K562 (cell line): ENCODE measurements at regions not wholly inside any gene's neighbourhood (a gene's known extent, or its start where the extent isn't known, plus 50 kb on each side); places are given as distances from the start of the nearest gene placed in this dataset.

Experiments used
- ATAC-seq: fragments of 200-7000 bp; cut with Tn5 transposase; 3 replicates; pipeline ENCODE4 v1.9.1; 2020; ENCODE audit warnings: moderate library complexity
- BruUV-seq: library from RNA; stranded (reverse); fragments of 400-500 nt; replicated peaks from 2 replicates; lab custom pipeline; 2021; lab: Mats Ljungman, UMichigan
- CTCF ChIA-PET: fragments of 300-600 bp; formaldehyde crosslinking; extraction: SDS; loops from one replicate; lab custom pipeline; 2021; ENCODE audit warnings: low intra/inter-chr PET ratio; lab: Yijun Ruan, JAX
- POLR2A ChIA-PET: fragments of 300-600, 350-650 bp; sonication (Branson Sonifier 250); formaldehyde crosslinking; extraction: SDS; loops from one replicate; lab custom pipeline; 2021; ENCODE audit warnings: antibody characterized with exemption, inconsistent platforms; lab: Yijun Ruan, JAX
- DNase-seq, 4 experiments: peaks; one replicate each; pipeline versions ENCODE4 v3.0.0 to v3.0.0-alpha.2; 2011 to 2018; ENCODE audit warnings: low spot score in 3 of 4, mixed read lengths in 3 of 4; ENCODE audit errors: extremely low read depth in 1 of 4
- FAIRE-seq: peaks from 2 replicates; lab custom pipeline; 2011; peaks lifted over from hg19 to GRCh38; lab: Jason Lieb, UNC
- H2AFZ ChIP-seq: 2 replicates; pipeline ENCODE4 v1.6.0; 2011; ENCODE audit warnings: low read depth, low read length, control low read depth, inconsistent platforms
- H3K27ac ChIP-seq: fragments of 200-600 bp; 3 replicates; pipeline ENCODE4 v1.8.0; 2011; ENCODE audit warnings: low read depth, mild to moderate bottlenecking, control low read depth, inconsistent platforms, low read length, moderate library complexity, mixed read lengths; ENCODE audit errors: extremely low read depth
- H3K27me3 ChIP-seq, 2 experiments: fragments of 300-600 bp in 1 of 2; 2 replicates in 1 of 2; 3 replicates in 1 of 2; pipeline versions ENCODE4 v1.6.0 to v1.8.0; 2011; ENCODE audit warnings: inconsistent platforms in 2 of 2, low read length in 2 of 2, mild to moderate bottlenecking in 1 of 2, mixed read lengths in 1 of 2, moderate library complexity in 1 of 2; ENCODE audit not compliant: control insufficient read depth in 2 of 2, insufficient read depth in 2 of 2
- H3K36me3 ChIP-seq: fragments of 300-600 bp; 3 replicates; pipeline ENCODE4 v1.8.0; 2011; ENCODE audit warnings: mild to moderate bottlenecking, low read length, inconsistent platforms; ENCODE audit not compliant: control insufficient read depth, insufficient read depth
- H3K4me1 ChIP-seq, 2 experiments: fragments of 200-600 bp in 1 of 2; replicated peaks in 1 of 2; 2 replicates in 1 of 2; 3 replicates in 1 of 2; pipeline versions ENCODE4 v1.5.1 to v1.8.0; 2011; ENCODE audit warnings: inconsistent platforms in 2 of 2, low read length in 2 of 2, mild to moderate bottlenecking in 1 of 2, mixed read lengths in 1 of 2, moderate library complexity in 1 of 2; ENCODE audit not compliant: control insufficient read depth in 2 of 2, insufficient read depth in 2 of 2
- H3K4me2 ChIP-seq: 2 replicates; pipeline ENCODE4 v1.6.1; 2011; ENCODE audit warnings: low read length, control low read depth, inconsistent platforms, mixed read lengths; ENCODE audit not compliant: insufficient read depth
- H3K4me3 ChIP-seq: fragments of 200-600 bp; sonication (generic), shearing (Covaris generic); 2 replicates; pipeline ENCODE4 v1.5.1; 2016; ENCODE audit warnings: control low read depth, inconsistent platforms
- H3K79me2 ChIP-seq: fragments of 200-600 bp; 3 replicates; pipeline ENCODE4 v1.8.0; 2011; ENCODE audit warnings: low read length, inconsistent platforms; ENCODE audit not compliant: control insufficient read depth, insufficient read depth
- H3K9ac ChIP-seq, 2 experiments: 2 replicates each; pipeline versions ENCODE4 v1.6.0 to v1.6.1; 2011; ENCODE audit warnings: low read depth in 2 of 2, low read length in 2 of 2, control low read depth in 1 of 2, inconsistent platforms in 1 of 2, mild to moderate bottlenecking in 1 of 2, mixed read lengths in 1 of 2; ENCODE audit not compliant: insufficient read depth in 1 of 2
- H3K9me1 ChIP-seq: one replicate; pipeline ENCODE4 v1.6.0; 2011; ENCODE audit warnings: inconsistent platforms, mild to moderate bottlenecking, low read length, moderate library complexity; ENCODE audit not compliant: control insufficient read depth, insufficient read depth
- H3K9me3 ChIP-seq: replicated peaks from 2 replicates; pipeline ENCODE4 v1.5.1; 2011; ENCODE audit warnings: low read depth, low read length, inconsistent platforms; ENCODE audit not compliant: control insufficient read depth, insufficient read depth
- H4K20me1 ChIP-seq: replicated peaks from 2 replicates; pipeline ENCODE4 v1.6.1; 2011; ENCODE audit warnings: low read length, inconsistent platforms, mixed read lengths; ENCODE audit not compliant: control insufficient read depth, insufficient read depth
- ARID3A ChIP-seq: IDR thresholded peaks from 2 replicates; pipeline ENCODE4 v1.6.1; 2012; ENCODE audit warnings: low read depth, low read length, improper control_type of control experiment, borderline replicate concordance
- ELF1 ChIP-seq: fragments of 200-800 bp; sonication (Bioruptor generic); IDR thresholded peaks from 2 replicates; pipeline ENCODE4 v1.6.1; 2016; ENCODE audit warnings: missing genetic modification characterization, missing compliant biosample characterization
- ELF4 ChIP-seq: fragments of 450-650 bp; formaldehyde crosslinking; IDR thresholded peaks from 2 replicates; pipeline ENCODE4 v1.4.0; 2022; ENCODE audit warnings: missing genetic modification characterization
- HCFC1 ChIP-seq: IDR thresholded peaks from 2 replicates; pipeline ENCODE4 v1.6.1; 2012; ENCODE audit warnings: low read depth, low read length, improper control_type of control experiment
- MITF ChIP-seq: IDR thresholded peaks from 2 replicates; pipeline ENCODE4 v1.6.1; 2014; ENCODE audit warnings: antibody characterized with exemption
- NFATC3 ChIP-seq: fragments of 450-650 bp; IDR thresholded peaks from 2 replicates; pipeline ENCODE4 v1.6.1; 2017; ENCODE audit warnings: mild to moderate bottlenecking
- PHTF2 ChIP-seq: fragments of 250-450 bp; sonication (Bioruptor Pico); IDR thresholded peaks from 2 replicates; pipeline ENCODE4 v1.5.0; 2021; ENCODE audit warnings: mild to moderate bottlenecking
- RFX1 ChIP-seq: fragments of 450-650 bp; IDR thresholded peaks from 2 replicates; pipeline ENCODE4 v1.6.1; 2016; ENCODE audit warnings: mild to moderate bottlenecking, moderate library complexity
- RREB1 ChIP-seq: fragments of 250-450 bp; sonication (Bioruptor Pico); IDR thresholded peaks from 2 replicates; pipeline ENCODE4 v1.4.0; 2020
- XRCC5 ChIP-seq: fragments of 200-400 bp; formaldehyde crosslinking; IDR thresholded peaks from 2 replicates; pipeline ENCODE4 v1.6.1; 2017; ENCODE audit warnings: low read depth, mild to moderate bottlenecking, low read length
- ZFPM2 ChIP-seq: fragments of 250-450 bp; sonication (Bioruptor Pico); IDR thresholded peaks from 2 replicates; pipeline ENCODE4 v1.5.1; 2022; ENCODE audit warnings: mild to moderate bottlenecking
- ZNF263 ChIP-seq: sonication (generic); formaldehyde crosslinking; IDR thresholded peaks from 2 replicates; pipeline ENCODE4 v1.8.0; 2022; ENCODE audit warnings: mild to moderate bottlenecking, missing genetic modification reagents, borderline replicate concordance
- ZNF668 ChIP-seq: fragments of 250-450 bp; sonication (Bioruptor Pico); IDR thresholded peaks from 2 replicates; pipeline ENCODE4 v1.8.0; 2022; ENCODE audit warnings: mild to moderate bottlenecking, inconsistent platforms
- WGBS: fragments of 100-300 bp; shearing (Covaris generic); methylation state at CpG from one replicate; pipeline ENCODE4 v1.1.6; 2016; ENCODE audit warnings: low coverage, mixed read lengths; ENCODE audit not compliant: insufficient coverage; ENCODE audit errors: missing lambda C conversion rate; 5-methylcytosine and 5-hydroxymethylcytosine counted together
- in situ Hi-C: fragments of 300-500 bp; cut with MboI; formaldehyde crosslinking; loops from 4 replicates; pipeline ENCODE4 v1.15.0; 2018; ENCODE audit warnings: inconsistent platforms, mixed read lengths
- intact Hi-C: fragments of 100-400 bp; cut with micrococcal nuclease; formaldehyde crosslinking; loops from 2 replicates; pipeline ENCODE4 v1.14.2; 2022
- TF ChIP-seq, protein P1 (sequence below): fragments of 250-450 bp; sonication (Bioruptor Pico); IDR thresholded peaks from 2 replicates; pipeline ENCODE4 v1.5.0; 2021

GRCh38 chr14:55835985-55836384 lies 256.0 kb downstream of the KTN1 start:
- Histone ChIP-seq H4K20me1 (no peaks in the 10 kb centered on the region), H3K27ac (no peak overlapping the region), H3K4me2 (no peak overlapping the region), H3K9me1 (no peaks in the 10 kb centered on the region), H3K9me3 (no peaks in the 10 kb centered on the region), H3K36me3 (no peaks in the 10 kb centered on the region), H3K27me3 (no peaks in the 10 kb centered on the region), H3K4me1 (no peaks in the 10 kb centered on the region), H3K4me3 (no peak overlapping the region), H2AFZ (no peak overlapping the region), H3K9ac (no peak overlapping the region), H3K79me2 (no peaks in the 10 kb centered on the region)
- 0% methylated on average over 3 of the region's 3 CpGs for WGBS
- POLR2A ChIA-PET, result no interaction called here
- no TSS peak for BruUV-seq
- intact Hi-C loops, result no loop called here
- no peak for ATAC-seq
- no peak for FAIRE-seq
- DNase-seq, result no peak
- in situ Hi-C loops, result no loop called here
- CTCF ChIA-PET, result no interaction called here
- TF ChIP-seq MITF (no peak), RREB1 (CRISPR knock-in tag) (no peak), ELF1 (tag) (no peak), XRCC5 (no peak), PHTF2 (CRISPR knock-in tag) (no peak), ELF4 (no peak), ZNF668 (CRISPR knock-in tag) (no peak), ZNF263 (CRISPR knock-in tag) (no peak), ZFPM2 (CRISPR knock-in tag) (no peak), NFATC3 (no peak), RFX1 (no peak), ARID3A (no peak), HCFC1 (no peak)
- TF ChIP-seq, protein P1, sequence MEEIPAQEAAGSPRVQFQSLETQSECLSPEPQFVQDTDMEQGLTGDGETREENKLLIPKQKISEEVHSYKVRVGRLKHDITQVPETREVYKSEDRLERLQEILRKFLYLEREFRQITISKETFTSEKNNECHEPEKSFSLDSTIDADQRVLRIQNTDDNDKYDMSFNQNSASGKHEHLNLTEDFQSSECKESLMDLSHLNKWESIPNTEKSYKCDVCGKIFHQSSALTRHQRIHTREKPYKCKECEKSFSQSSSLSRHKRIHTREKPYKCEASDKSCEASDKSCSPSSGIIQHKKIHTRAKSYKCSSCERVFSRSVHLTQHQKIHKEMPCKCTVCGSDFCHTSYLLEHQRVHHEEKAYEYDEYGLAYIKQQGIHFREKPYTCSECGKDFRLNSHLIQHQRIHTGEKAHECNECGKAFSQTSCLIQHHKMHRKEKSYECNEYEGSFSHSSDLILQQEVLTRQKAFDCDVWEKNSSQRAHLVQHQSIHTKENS (CRISPR knock-in tag), result no peak
